GM21360 (cell line): ENCODE measurements at regions not wholly inside any gene's neighbourhood (a gene's known extent, or its start where the extent isn't known, plus 50 kb on each side); places are given as distances from the start of the nearest gene placed in this dataset.

Source experiments
- ATAC-seq: cut with Tn5 transposase; IDR thresholded peaks from one replicate; pipeline ENCODE4 v1.9.1; 2021; ENCODE audit warnings: mild to moderate bottlenecking, moderate library complexity; ENCODE audit not compliant: unreplicated experiment

- no peak for ATAC-seq
These were observed 662.2 kb upstream of the LRFN5 start for GRCh38 chr14:40944521-40944920.

DNA sequence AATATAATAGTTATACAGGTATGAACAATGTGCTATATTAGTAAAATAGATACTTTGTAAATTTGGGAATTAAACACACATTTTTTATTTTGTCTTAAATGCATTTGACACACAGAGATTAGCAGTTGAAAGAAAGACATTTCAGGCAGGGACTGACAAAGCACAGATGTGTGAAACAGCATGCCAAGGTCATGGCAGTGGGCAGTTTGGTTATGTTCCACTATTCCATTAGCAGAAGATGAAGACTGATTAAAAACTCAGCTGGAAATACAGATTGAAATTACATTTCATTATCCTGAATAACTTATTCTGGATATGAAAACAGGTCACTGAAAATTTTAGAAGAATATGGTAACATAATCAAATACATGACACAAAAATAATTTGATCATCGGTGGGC lies 669.8 kb upstream of the LRFN5 start:
- no peak for ATAC-seq

GRCh38 chr14:40920380-40920779 lies 686.3 kb upstream of the LRFN5 start:
- no peak for ATAC-seq

GRCh38 chr14:40911141-40911540 lies 695.5 kb upstream of the LRFN5 start:
- ATAC-seq, result no peak

DNA sequence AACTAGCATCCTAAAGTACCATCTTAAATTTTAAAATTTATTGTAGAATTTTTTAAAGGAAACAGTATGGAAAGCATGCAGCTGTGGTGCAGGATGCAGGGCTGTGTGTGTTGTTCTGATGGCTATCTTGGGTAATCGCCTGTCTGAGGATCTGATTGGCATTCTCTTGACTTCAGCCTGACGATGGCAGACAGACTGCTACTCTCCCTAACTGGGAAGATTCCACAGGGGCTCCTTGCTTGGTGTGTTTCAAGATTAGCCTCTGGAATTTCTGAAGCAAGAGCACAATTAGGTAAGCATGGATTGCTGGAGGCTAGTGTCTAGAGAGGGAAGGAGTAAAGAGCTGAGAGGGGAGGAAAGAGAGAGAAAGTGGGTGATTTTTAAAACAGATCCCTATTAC lies 696.8 kb upstream of the LRFN5 start:
- ATAC-seq, result no peak

DNA sequence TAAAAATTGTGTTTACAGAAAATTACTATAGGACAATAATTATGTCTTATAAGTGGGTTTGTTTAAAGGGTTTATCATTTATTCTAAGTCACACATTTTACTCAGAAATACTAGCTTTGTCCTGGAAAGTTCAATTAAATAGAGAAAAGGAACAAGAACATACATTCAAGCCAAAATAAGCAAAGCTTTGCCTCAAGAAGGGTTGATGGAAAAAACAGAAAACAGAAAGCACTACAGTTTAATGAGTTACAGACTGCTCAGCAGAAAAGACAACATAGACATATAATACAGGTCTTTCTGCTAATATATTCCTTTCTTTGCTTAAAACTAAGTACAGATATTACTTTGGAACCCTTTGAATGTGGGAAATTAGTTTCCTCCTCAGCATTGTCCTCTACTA lies 703.0 kb upstream of the LRFN5 start:
- no peak for ATAC-seq

DNA sequence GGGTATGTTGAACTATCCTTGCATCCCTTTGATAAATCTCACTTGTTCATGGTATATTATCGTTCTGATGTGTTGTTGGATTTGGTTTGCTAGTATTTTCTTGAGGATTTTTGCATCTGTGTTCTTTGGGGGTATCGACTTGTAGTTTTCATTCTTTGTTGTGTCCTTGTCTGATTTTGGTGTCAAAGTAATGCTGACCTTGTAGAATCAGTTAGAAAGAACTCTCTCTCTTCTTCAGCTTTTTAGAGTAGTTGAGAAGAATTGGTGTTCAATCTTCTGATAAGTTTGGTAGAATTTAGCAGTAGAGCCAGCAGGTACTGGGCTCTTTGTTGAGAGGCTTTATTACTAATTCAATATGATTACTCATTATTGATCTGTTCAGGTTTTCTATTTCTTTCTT lies 707.2 kb upstream of the LRFN5 start:
- no peak for ATAC-seq

DNA sequence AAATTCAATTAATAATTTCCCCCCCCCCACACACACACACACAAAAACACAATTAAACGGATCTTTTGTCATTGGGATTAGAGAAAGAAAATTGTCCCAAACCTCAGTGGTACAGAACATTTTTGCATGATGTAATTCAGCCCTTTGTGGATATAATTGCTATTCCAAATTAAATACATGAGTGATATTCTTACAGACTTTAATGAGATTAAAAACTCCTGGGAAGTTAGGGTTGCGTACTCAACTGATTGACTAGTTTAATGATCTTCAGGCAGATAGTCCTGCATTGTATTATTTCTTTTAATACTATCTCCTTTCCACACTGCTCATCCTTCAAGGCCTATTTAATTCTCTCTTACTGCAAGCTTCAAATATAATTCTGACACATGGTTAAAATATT lies 711.8 kb upstream of the LRFN5 start:
- ATAC-seq, result no peak

- ATAC-seq, result no peak
These were observed 717.5 kb upstream of the LRFN5 start for GRCh38 chr14:40889126-40889525.

DNA sequence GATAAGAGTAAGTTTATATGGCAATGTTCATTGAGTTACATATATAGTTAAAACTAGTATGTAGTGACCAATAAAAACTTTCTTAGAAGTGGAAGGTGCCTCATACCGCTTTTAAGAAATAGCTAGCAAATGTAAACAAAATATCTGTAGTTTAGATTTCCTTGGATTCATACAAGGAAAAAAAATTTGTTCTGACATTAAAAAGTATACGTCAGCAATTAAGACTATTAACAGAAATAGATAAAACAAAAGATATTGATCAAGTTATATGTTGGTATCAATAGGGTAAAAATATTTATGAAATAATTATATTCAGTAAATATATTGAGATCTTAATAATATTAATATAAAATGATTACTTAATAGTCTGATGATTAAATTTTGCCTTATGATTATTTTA lies 718.8 kb upstream of the LRFN5 start:
- no peak for ATAC-seq

GRCh38 chr14:40870252-40870651 lies 736.4 kb upstream of the LRFN5 start:
- ATAC-seq, result no peak

DNA sequence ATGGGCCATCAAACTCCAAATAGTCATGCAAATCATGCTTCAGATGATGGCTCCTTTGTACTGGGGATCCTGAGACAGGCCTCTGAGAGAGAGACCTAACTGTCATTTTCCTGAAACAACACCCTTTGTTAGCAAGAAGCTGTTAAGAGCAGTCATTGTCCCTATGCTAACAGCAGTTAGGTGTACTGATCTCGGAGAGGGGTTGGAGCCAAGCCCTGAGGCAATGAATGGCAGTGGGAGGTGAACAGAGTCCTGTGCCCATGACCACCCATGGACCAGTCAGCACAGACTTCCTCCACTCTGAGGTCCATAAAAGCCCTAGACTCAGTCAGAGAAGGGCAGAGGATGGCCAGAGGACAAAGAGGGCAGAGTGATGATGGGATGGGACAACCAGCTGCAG lies 747.6 kb upstream of the LRFN5 start:
- ATAC-seq, result no peak

GRCh38 chr14:40855343-40855742 lies 751.3 kb upstream of the LRFN5 start:
- ATAC-seq, result no peak

DNA sequence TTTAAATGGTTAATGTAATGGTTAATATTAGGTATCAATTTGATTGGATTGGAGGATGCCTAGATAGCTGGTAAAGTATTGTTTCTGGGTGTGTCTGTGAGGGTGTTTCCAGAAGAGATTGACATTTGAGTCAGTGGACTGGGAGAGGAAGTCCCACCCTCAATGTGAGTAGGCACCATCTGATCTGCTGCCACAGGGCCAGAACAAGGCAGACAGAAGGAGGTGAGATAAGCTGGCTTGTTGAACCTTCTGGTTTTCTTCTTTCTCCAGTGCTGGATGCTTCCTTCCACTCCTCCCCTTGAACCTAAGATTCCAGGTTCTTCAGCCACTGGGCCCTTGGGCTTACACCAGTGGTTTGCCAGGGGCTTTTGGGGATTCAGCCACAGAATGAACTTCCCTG lies 756.5 kb upstream of the LRFN5 start:
- ATAC-seq, result no peak

DNA sequence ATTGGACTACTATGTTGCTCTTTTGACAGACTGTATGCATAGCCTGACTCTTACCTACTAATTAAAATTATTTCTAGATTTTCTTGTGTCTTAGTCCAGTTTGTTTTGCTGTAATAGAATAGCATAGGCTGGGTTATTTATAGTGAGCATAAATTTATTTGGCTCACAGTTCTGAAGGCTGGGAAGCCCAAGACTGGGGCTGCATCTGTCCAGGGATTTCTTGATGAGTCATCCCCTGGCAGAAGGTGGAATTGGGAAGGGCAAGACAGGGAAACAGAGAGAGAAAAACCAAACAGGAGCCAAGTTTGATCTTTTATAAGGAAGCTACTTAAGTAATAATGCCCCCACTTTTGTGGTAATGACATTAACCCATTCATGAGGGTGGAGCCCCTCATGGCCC lies 759.2 kb upstream of the LRFN5 start:
- no peak for ATAC-seq

DNA sequence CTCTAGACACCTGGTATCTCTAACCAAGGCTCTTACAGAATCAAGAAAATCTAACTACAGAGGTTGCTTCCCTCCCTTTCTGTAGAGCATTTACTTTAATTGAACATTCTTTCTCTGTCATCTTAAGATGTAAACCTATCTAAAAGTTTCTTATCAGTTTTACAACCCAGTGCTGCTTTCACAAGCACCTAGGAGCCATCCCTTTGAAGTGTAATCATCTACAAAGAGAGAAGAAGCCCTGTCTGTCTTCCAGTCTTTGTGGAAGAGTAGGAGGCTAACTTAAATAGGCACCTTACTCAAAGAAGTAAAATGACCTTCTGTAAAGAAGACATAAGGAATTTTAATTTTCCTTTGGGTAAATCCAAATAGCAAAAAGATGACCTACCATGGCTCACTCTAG lies 763.9 kb upstream of the LRFN5 start:
- ATAC-seq, result no peak

DNA sequence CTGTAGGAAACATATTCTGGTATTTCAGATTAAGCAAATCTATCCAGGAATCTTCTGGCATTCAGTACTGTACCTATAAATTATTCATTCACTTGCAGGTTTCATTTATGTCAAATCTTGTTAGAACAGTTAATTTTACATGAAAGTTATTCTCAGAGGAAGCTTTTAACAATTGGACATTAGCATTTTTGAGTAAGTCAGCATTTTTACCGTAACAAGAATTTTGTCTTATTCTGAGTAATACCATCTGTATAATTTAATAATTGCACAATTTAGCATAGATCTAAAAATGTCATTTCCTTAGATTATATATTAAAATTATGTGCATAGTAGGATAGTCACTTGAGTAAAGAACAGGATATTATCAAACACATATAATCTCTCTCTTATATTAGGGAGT lies 764.8 kb upstream of the LRFN5 start:
- no peak for ATAC-seq

DNA sequence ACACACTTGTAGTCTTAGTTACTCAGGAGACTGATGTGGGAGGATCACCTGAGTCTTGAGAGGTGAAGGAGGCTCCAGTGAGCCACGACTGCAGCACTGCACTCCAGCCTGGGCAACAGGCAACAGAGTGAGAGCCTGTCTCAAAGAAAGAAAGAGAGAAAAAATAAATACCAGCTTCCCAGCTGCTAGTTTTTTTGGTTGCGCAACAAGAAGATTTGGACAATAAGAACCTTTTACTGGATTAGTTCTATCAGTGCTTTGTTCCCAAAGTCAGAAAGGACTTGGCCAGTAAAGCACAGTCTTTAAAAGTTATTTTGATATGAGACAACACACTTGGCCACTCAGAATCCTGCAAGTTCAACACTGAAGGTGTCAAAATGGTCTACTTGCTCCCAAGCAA lies 768.1 kb upstream of the LRFN5 start:
- ATAC-seq, result no peak

- ATAC-seq, result no peak
These were observed 800.2 kb upstream of the LRFN5 start for GRCh38 chr14:40806471-40806870.

GRCh38 chr14:40796168-40796567 lies 810.5 kb upstream of the LRFN5 start:
- no peak for ATAC-seq

GRCh38 chr14:40784860-40785259 lies 821.8 kb upstream of the LRFN5 start:
- ATAC-seq, result no peak

GRCh38 chr14:40762685-40763084 lies 844.0 kb upstream of the LRFN5 start:
- ATAC-seq, result no peak

GRCh38 chr14:40762177-40762576 lies 844.5 kb upstream of the LRFN5 start:
- ATAC-seq, result no peak

GRCh38 chr14:40760704-40761103 lies 846.0 kb upstream of the LRFN5 start:
- no peak for ATAC-seq
